ENCODE measurements at regions not wholly inside any gene's neighbourhood (a gene's known extent, or its start where the extent isn't known, plus 50 kb on each side); places are given as distances from the start of the nearest gene placed in this dataset.

GRCh38 chr18:10145546-10145945 lies 231.7 kb downstream of the VAPA start:
- POLR2A ChIA-PET, result no interaction called here
- Mint-ChIP-seq H3K4me1 (ENCODE audit: insufficient read depth, unreplicated experiment) (no peaks in the 10 kb centered on the region), H3K9me3 (ENCODE audit: unreplicated experiment) (no peaks in the 10 kb centered on the region), H3K4me3 (ENCODE audit: unreplicated experiment) (no peak overlapping the region), H3K36me3 (ENCODE audit: insufficient read depth, unreplicated experiment) (no peaks in the 10 kb centered on the region), H3K27me3 (ENCODE audit: insufficient read depth, unreplicated experiment) (no peaks in the 10 kb centered on the region), H3K27ac (ENCODE audit: low read depth, unreplicated experiment) (no peak overlapping the region)
- intact Hi-C loops (cut with micrococcal nuclease), result no loop called here
- no TSS peak for BruUV-seq (replicated peaks)
- no peak for DNase-seq (ENCODE audit: unreplicated experiment)
- no peak for TF ChIP-seq CTCF (IDR thresholded peaks at IDR 0.05; ENCODE audit: unreplicated experiment)
- CTCF ChIA-PET, result no interaction called here

- no peak overlapping the region for H3K27ac Mint-ChIP-seq (ENCODE audit: low read depth, unreplicated experiment)
- H3K9me3 Mint-ChIP-seq (ENCODE audit: unreplicated experiment), result no peaks in the 10 kb centered on the region
- DNase-seq (ENCODE audit: unreplicated experiment), result no peak
- no peaks in the 10 kb centered on the region for H3K4me1 Mint-ChIP-seq (ENCODE audit: insufficient read depth, unreplicated experiment)
- no peaks in the 10 kb centered on the region for H3K36me3 Mint-ChIP-seq (ENCODE audit: insufficient read depth, unreplicated experiment)
- intact Hi-C loops (cut with micrococcal nuclease), result no loop called here
- POLR2A ChIA-PET, result interaction anchor here (0.7 to 1.2 kb wide), 2 partner anchors 9 to 28 kb away, joined by 3 read pairs; no protein-coding TSS in a partner anchor
- no peak for TF ChIP-seq CTCF (IDR thresholded peaks at IDR 0.05; ENCODE audit: unreplicated experiment)
- BruUV-seq (replicated peaks), result no TSS peak
- no peaks in the 10 kb centered on the region for H3K27me3 Mint-ChIP-seq (ENCODE audit: insufficient read depth, unreplicated experiment)
- H3K4me3 Mint-ChIP-seq (ENCODE audit: unreplicated experiment), result no peak overlapping the region
- CTCF ChIA-PET, result no interaction called here
Observed at GRCh38 chr18:10147226-10147625, 233.4 kb downstream of the VAPA start.

GRCh38 chr18:10147752-10148151 lies 233.9 kb downstream of the VAPA start:
- Mint-ChIP-seq H3K4me3 (ENCODE audit: unreplicated experiment) (no peak overlapping the region), H3K27ac (ENCODE audit: low read depth, unreplicated experiment) (no peak overlapping the region), H3K4me1 (ENCODE audit: insufficient read depth, unreplicated experiment) (no peaks in the 10 kb centered on the region), H3K36me3 (ENCODE audit: insufficient read depth, unreplicated experiment) (no peaks in the 10 kb centered on the region), H3K9me3 (ENCODE audit: unreplicated experiment) (no peaks in the 10 kb centered on the region), H3K27me3 (ENCODE audit: insufficient read depth, unreplicated experiment) (no peaks in the 10 kb centered on the region)
- ChIA-PET POLR2A (interaction anchor here (0.6 to 1.2 kb wide), 2 partner anchors 9 to 306 kb away, joined by 3 read pairs; no protein-coding TSS in a partner anchor), CTCF (no interaction called here)
- intact Hi-C loops (cut with micrococcal nuclease), result no loop called here
- no peak for DNase-seq (ENCODE audit: unreplicated experiment)
- BruUV-seq (replicated peaks), result no TSS peak
- no peak for TF ChIP-seq CTCF (IDR thresholded peaks at IDR 0.05; ENCODE audit: unreplicated experiment)

GRCh38 chr18:10148189-10148929 lies 234.5 kb downstream of the VAPA start:
- no peak for TF ChIP-seq CTCF (IDR thresholded peaks at IDR 0.05; ENCODE audit: unreplicated experiment)
- Mint-ChIP-seq H3K27me3 (ENCODE audit: insufficient read depth, unreplicated experiment) (no peaks in the 10 kb centered on the region), H3K4me1 (ENCODE audit: insufficient read depth, unreplicated experiment) (no peaks in the 10 kb centered on the region), H3K9me3 (ENCODE audit: unreplicated experiment) (no peaks in the 10 kb centered on the region), H3K27ac (ENCODE audit: low read depth, unreplicated experiment) (no peak overlapping the region), H3K4me3 (ENCODE audit: unreplicated experiment) (no peak overlapping the region), H3K36me3 (ENCODE audit: insufficient read depth, unreplicated experiment) (no peaks in the 10 kb centered on the region)
- CTCF ChIA-PET, result interaction anchor here (0.7 kb wide), 1 partner anchor 374 kb away, joined by 3 read pairs; no protein-coding TSS in a partner anchor
- DNase-seq (ENCODE audit: unreplicated experiment), result no peak
- intact Hi-C loops (cut with micrococcal nuclease), result no loop called here
- BruUV-seq (replicated peaks), result no TSS peak
- POLR2A ChIA-PET, result interaction anchor here (0.6 to 1.2 kb wide), 2 partner anchors 10 to 306 kb away, joined by 3 read pairs; no protein-coding TSS in a partner anchor
